Ishikawa (cell line): ENCODE measurements at regions not wholly inside any gene's neighbourhood (a gene's known extent, or its start where the extent isn't known, plus 50 kb on each side); places are given as distances from the start of the nearest gene placed in this dataset.

Experiments
- EP300 ChIP-seq: IDR thresholded peaks from 2 replicates; pipeline ENCODE4 v1.6.1; 2012; ENCODE audit warnings: borderline replicate concordance
- YY1 ChIP-seq: IDR thresholded peaks from 2 replicates; pipeline ENCODE4 v1.6.1; 2012; ENCODE audit warnings: low read depth
- ZBTB7A ChIP-seq: IDR thresholded peaks from 2 replicates; pipeline ENCODE4 v1.6.1; 2012; ENCODE audit warnings: low read depth
- TF ChIP-seq, protein P1 (sequence below): IDR thresholded peaks from 2 replicates; pipeline ENCODE4 v1.6.1; 2012

DNA sequence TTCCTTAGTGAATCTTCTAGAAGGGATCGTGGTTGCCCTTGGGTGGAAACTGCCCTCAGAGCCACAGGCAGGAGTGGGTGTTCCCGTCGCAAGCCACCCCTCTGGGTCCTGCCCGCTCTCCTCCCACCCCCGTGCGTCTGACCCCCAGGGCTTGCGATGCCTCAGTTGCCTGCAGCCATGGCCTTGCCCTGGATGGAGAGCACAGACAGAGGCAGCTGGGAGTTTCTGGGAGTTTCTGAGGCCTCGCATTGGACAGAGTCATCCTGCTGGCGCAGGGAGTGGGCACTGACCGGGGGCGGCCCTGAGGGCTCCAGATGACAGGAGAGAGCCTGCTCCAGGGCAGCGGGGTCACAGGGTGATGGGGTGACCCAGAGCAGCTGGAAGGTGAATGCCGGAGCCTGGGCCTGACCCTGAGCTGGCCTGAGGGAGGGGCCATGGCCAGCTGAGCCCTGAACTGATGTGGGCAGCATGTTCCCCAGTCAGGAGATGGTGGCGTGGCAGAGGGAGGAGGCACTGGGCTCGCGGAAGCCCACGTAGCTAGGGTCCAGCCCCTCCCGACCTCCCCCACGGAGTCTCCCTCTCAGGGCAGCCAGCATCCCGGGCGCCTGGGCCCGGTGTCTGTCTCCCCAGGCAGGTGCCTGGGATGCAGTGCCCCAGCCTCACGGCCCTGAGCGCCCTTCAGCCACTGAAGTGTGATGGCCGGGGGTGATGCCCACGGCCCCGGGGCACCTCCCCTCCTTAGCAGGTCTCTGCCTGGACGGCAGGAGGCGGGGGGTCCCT, 1236.2 kb downstream of the BRD1 start:
- no peak for TF ChIP-seq EP300
- TF ChIP-seq YY1: no peak
- TF ChIP-seq ZBTB7A: no peak
- TF ChIP-seq, protein P1, sequence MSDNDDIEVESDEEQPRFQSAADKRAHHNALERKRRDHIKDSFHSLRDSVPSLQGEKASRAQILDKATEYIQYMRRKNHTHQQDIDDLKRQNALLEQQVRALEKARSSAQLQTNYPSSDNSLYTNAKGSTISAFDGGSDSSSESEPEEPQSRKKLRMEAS: no peak
